GM18870 (cell line): ENCODE measurements at regions not wholly inside any gene's neighbourhood (a gene's known extent, or its start where the extent isn't known, plus 50 kb on each side); places are given as distances from the start of the nearest gene placed in this dataset.
"Not testable (repeated sequence)": the region's sequence is repeated elsewhere in the genome, so short reads cannot be mapped to it uniquely, and the experiment has no call there.

ENCODE experiments used
- ATAC-seq: cut with Tn5 transposase; IDR thresholded peaks from one replicate; pipeline ENCODE4 v1.9.1; 2021; ENCODE audit warnings: moderate library complexity; ENCODE audit not compliant: unreplicated experiment

DNA sequence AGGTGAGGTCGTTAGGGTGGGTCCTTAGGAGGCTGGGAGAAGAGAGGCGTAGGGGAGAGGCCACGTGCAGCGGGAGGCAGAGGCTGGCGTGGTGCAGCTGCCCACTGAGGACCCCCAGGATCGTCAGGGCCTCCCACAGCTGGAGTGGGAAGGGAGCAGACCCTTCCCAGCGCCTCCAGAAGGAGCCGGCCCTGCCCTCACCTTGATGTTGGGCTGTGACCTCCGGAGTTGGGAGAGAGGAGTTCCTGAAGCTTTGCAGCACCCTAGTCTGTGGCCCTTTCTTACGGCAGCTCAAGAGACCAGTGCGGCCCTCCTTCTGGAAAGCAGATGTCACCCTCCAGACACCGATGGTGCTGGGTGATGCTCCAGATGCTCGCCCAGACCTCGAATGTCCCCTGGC, 156.5 kb upstream of the ZNF469 start:
- ATAC-seq: not testable (repeated sequence)

DNA sequence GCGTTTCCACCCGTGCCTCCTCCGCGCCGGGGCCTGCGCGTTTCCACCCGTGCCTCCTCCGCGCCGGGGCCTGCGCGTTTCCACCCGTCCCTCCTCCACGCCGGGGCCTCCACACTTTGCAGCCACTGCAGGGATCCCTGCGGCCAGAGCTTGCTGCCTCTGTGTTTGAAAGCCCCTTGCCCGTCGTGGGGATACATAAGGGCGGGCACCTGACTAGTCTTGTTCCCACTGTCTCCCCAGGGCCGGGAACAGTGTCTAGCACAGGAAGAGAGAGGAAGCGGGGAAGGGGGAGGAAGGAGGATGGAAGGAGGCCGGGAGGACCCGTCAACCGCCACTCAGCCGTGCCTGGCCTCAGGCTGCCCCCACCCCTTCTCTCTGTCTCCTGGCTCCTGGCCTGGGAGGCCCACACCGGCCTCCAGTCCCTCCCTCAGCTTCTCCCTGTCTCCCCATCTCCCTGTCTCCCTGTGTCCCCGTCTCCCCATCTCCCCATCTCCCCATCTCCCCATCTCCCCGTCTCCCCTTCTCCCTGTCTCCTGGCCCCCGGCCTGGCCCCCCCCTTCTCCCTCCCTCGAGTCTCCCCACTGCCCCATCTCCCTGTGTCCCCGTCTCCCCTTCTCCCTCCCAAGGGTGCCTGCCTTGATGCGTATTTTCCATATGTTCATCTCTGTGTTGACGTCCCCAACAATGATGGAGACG, 155.6 kb upstream of the ZNF469 start:
- not testable (repeated sequence) for ATAC-seq

DNA sequence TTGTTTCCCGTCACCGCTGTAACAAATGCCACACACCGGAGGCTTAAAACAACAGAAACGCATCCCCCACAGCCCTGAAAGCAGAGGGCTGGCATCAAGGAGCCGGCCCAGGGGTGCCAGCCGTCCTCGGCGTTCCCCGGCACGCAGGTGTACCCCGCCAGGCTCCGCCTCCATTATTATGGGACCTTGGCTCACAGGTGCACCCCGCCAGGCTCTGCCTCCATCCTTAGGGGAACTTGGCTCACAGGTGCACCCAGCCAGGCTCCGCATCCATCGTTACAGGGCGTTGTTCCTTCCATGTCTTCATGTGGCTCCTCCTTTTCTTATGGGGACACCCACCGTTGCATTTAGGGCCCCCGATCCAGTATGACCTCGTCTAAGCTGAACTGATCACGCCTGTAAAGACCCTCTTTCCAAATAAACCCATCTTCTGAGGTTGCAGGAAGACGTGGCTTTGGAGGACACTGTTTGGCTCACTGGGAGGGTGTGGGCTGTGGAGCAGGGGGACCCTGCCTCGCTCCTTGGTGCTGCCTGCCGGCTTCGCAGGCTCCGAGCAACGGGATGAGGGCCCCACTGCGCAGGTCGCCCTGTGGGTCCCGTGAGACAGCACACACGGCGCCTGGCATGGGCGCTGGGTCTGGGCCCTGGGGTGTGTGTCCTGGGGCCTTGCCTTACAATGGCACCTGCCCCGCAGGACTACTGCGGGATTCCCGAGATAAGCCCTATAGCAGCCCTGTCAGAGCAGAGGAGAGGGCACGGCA, 154.9 kb upstream of the ZNF469 start:
- not testable (repeated sequence) for ATAC-seq

DNA sequence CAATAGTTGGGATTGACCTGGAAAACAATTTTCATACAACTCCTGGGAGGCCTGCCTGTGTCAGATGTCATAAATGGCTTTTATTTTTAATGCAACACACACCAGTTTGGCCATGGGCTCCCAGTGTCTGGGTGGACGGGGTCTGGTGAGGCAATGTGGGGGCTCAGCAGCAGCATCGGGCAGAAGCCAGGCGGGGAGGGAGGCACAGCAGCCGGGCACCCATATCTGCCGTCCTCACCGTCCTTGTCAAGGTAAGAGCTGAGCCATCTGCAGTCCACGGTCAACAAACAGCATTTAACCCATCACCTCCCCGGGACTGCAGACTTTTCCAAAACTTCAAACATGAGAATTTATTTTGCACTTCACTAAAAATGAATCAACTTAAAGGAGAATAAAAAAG, 154.0 kb upstream of the ZNF469 start:
- not testable (repeated sequence) for ATAC-seq

DNA sequence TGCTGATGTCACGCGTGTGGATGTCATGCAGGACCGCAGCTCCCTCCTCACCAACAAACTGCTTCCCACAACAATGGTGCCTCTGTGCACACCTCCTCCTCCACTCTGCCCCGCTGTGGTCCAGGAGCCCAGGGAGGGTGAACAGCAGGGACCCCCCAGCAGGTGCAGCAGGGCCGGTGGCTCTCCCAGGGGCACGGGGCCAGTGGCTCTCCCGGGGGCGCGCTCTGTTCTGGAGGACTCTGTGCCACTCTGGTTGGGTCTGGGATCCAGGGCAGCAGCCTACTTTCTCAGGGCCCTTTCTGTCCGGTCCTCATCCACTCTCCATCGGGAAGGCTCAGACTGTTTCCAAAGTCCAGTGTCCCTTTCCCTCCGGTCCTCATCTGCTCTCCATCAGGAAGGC, 153.0 kb upstream of the ZNF469 start:
- ATAC-seq: not testable (repeated sequence)

DNA sequence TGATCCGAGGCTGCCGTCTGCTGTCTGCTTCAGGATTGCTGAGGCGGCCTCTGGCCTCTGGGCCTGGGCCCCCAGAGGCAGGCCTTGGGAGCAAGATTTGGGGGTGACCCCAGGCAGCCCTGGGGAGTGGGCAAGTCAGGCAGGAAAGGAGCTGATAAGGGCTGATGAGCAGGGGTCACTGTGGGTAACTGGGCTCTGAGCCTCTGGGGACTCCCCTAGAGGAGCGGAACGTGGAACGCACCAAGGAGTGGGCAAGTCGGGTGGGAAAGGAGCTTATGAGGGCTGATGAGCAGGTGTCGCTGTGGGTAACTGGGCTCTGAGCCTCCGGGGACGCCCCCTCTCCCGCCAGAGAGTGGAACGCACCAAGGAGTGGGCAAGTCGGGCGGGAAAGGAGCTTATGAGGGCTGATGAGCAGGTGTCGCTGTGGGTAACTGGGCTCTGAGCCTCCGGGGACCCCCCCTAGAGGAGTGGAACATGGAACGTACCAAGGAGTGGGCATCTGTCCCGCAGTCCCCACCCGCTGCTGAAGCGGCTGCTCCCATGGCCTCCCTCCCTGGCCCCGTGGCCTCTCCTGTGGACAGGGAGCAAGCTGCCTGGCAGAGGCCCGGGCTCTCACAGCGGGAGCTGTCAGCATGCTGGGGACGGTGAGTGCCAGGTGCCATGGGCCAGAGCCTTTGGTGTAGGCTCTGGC, 152.3 kb upstream of the ZNF469 start:
- ATAC-seq: not testable (repeated sequence)

DNA sequence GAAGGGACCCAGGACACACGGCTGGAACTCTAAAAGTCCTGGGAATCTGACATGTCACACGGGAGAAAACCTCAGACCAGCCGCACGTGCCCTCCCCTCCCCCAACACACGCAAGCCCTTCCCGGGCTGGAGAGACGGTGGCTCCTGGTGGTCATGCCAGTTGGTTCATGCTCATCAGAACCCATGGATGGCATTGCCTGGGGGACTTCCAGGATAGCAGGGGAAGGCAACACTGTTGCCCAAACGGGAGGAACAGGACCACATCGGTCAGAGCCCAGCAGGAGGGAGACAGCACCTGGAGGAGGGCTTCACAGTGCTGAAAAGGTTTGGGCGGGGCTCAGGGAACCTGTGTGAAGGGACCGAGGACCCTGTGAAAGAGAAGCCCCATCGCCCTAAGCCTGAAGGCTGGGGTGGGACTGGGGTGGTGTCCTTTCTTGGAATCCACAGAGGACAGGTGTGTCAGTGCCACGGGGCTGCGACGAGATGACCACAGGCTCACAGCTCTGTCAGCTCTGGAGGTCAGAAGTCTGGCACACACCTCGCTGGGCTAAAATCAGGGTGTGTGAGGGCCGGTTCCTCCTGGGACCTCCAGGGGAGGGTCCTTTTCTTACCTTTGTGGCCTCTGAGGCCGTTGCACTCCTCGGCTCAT, 151.7 kb upstream of the ZNF469 start:
- not testable (repeated sequence) for ATAC-seq

DNA sequence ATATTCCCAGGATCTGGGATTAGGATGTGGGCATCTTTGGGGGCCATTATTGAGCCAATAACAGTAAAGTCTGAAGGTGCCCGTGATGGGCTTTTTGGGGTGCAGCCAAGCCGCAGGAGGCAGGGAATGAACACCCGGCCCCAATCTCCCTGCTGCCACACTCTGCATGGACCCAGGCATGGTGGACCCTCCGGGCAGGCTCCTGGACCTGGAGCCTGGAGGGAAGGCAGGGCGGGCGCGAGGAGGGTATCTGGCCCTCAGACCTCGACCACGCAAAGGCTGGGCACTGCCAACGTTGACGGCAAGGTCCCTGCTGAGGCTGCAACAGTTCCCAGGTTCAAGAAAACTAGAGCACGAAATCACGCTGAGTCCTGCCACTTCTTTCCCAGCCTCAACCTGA, 150.9 kb upstream of the ZNF469 start:
- not testable (repeated sequence) for ATAC-seq

DNA sequence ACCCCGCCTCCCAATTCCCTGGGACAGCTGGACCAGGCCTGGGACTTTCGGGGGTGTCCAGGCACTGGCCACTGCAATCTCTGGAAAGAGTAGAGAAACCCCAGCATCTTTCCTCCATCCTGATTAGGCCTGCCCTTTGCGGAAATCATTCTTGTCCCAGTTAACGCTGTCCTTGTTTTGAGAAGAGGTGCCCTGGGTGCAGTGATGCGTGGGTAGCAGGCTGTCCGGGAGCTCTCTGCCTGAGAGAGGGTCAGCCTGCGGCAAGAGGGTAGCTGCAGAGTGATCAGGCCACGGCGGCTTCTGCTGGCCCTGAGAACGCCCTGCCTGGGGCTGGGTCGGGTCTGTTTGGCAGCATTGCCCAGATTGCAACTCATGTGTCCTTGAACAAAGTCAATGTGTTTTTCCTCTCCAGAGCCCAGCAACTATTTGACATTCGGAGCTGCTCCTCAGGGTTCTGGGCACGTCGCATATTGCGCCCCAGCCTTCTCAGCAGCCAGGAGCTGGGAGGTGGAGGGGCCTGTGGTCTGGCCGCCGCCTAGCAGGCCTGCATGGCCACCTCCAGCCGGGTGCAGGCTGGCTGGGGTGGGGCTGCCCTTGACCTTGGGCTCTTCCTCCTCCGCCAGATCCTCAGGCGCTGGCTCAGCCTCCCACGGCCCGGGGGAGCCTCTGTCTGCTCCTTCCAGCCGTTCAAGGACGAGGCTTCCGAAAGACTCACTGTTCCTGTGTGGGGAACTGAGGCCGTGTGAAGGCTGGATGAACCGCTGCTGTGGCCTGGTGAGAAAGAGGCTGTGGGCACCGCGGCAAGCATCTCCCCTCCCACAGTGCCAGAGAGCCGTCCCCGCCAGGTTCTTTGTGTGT, 150.1 kb upstream of the ZNF469 start:
- not testable (repeated sequence) for ATAC-seq

DNA sequence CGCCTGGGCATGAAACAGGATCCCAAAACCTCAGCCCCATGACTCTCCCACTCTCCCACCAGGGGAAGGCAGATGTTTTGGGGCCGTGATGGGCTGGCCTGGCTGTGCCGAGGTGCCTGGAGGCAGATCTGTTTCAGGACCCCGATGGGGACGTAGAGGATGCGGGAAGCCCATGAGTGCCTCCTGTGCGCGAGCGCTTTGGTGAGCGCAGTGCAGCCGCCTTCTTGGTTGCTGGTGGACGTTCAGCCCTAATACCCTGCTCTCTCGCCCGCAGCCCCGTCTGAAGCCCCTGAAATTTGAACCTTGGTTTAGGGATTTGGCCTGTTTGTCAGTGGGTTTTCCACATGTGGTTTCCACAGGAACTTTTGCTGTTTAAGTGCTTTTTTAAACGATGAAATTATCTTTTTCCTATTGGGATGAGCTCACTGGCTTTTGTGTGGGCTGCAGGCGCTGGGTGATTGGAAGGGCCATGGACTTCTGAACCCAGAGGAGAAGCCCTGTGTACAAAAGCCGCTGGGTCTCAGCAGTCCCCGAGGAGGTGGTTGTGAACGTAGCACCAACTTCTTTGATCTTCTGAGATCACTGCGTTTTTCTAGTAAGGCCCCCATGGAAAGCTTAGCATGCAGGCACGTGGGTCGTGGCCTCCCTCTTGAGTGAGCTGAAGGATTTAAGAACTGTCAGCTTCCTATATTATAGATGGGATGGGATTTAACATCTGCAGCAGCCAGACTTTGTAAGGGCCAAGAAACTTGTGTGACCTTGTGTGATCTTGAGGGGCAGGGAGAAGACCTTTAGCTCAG, 148.9 kb upstream of the ZNF469 start:
- ATAC-seq: not testable (repeated sequence)

DNA sequence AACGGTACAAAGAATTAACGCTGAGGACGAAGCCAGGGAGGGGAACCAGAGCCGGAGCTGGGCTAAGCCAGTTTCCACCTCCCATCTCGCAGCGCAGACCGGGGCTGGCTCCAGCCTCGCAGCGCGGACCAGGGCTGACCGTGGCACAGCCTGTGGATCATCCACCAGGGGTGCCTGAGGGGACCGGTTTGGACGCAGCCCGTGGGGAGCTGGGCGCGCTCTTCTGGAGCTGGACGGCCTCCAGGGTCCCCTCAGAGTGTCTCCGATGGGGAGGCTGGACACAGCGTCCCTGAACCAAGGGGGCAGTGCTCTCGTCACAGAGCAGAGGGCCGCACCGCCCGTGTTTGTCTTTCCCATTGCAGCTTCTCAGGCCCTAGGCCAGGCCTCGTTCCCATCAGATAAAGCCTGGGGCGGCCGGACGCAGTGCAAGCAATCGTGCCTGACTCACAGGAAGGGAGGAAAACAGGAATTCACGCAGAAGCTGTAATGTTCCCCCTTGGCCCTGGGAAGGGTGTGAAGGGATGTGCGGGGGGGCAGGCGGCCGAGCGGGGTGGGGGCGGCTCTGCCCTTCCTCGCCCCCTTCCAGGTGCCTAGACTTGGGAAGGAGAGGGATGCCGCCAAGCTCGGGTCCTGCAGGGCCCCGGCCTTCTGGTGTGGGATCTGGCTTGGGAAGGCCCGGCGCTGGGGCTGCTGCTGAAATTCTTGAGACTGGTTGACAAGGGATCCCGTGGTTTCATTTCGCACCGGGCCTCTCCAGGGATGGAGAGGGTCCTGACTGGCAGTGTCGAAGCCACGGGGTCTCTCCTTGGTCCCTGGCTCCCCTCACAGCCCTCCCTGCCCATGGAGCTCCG, 148.1 kb upstream of the ZNF469 start:
- ATAC-seq: not testable (repeated sequence)

DNA sequence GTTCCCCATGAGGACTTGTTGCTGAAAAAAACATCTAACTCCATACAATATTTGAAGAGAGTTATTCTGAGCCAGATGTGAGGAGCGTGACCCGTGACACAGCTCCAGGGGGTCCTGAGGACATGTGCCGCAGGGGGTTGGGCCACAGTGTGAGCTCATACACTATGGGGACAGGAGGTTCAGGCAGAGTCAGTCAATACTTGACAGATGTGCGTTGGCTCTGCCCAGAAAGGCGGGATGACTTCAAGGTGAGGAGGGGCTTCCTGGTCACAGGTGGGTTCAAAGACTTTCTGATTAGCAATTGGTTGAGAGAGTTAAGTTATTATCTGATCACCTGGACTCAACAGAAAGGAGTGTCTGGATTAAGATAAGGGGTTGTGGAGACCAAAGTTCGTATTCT, 147.1 kb upstream of the ZNF469 start:
- not testable (repeated sequence) for ATAC-seq

DNA sequence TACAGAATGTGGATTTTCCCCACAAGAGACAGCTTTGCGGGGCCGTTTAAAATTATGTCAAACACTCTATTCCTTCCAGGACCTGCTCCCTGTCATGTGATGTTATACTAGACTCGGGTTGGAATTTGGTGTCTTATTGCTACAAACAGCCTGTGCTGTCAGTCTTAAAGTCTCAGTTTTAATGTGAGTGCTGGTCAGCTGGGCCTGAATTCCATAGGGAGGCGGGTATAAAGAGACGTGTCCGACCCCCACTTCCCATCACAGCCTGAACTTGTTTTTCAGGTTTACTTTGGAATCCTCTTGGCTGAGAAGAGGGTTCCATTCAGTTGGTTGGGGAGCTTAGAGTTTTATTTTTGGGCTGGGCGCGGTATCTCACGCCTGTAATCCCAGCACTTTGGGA, 146.5 kb upstream of the ZNF469 start:
- not testable (repeated sequence) for ATAC-seq

DNA sequence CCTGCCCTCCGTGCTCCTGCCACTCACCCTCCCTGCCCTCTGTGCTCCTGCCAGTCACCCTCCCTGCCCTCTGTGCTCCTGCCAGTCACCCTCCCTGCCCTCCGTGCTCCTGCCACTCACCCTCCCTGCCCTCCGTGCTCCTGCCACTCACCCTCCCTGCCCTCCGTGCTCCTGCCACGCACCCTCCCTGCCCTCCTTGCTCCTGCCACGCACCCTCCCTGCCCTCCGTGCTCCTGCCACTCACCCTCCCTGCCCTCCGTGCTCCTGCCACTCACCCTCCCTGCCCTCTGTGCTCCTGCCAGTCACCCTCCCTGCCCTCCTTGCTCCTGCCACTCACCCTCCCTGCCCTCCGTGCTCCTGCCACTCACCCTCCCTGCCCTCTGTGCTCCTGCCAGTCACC, 145.4 kb upstream of the ZNF469 start:
- ATAC-seq: not testable (repeated sequence)

DNA sequence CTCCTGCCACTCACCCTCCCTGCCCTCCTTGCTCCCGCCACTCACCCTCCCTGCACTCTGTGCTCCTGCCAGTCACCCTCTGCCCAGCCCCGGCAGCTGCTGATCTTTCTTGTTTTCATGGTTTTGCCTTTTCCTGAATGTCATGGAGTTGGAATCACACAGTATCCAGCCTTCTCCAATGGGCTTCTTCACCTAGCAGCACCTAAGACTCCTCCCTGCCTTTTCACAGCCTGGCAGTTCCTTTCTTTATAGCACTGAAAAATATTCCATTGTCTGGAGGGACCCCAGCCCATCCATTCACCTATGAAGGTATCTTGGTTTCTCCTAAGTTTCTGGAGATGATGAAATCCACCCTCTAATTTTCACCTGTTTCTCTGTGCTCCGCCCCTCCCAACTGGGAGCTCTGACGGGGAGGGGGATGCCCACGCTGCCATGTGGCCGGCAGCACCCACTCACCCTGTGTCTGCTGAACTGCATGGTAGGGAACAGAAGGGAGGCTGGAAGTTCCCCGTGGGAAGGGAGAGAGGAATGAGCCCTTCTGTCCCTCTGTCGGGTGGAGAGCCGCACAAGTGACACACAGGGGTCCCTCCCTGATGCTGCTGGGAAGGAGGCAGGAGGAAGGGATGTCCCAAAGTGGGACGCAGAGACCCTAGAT, 144.9 kb upstream of the ZNF469 start:
- not testable (repeated sequence) for ATAC-seq

DNA sequence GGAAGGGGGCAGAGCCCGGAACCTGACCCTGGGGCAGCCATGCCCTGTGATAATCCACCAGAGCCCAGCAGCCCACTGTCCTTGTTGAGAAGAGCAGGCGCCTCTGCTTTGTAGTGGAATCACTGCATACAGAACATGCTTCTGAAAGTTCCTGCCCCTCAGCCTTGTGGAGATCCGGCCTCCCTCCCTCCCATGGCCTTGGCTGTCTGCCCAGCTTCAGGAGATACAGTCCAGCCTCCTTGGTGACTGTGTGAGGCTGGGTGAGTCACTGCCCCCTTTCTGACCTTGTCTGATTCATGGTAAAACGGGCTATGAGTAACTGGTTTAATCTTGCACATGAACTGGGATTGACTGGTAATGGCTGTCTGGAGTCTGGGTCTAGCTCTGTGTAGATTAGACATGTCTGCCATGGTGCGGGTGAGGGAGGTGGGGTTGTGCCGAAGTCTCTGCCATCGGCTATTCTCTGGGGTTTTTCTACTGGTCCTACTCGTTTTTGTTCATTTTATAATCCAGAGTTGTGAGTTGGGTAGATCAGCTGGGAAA, 144.0 kb upstream of the ZNF469 start:
- not testable (repeated sequence) for ATAC-seq

DNA sequence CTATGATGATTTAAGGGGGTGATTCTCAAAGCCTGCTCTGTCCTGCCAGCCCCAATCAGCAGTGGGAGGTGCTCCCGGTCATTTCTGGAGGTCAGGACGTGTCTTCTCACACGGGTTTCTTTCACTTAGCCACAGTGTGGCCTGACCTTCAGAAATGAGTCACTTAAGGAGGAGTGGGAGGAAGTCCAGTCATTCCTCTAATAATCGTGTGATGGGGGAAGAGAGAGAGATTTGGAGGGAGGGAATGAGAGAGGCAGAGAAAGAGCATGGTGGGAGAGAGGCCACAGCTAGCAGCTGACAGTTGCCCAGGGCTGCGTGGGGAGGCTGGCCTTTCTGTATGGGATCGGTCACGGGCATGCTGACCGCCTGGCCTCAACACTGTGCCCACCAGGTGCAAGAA, 142.6 kb upstream of the ZNF469 start:
- not testable (repeated sequence) for ATAC-seq

DNA sequence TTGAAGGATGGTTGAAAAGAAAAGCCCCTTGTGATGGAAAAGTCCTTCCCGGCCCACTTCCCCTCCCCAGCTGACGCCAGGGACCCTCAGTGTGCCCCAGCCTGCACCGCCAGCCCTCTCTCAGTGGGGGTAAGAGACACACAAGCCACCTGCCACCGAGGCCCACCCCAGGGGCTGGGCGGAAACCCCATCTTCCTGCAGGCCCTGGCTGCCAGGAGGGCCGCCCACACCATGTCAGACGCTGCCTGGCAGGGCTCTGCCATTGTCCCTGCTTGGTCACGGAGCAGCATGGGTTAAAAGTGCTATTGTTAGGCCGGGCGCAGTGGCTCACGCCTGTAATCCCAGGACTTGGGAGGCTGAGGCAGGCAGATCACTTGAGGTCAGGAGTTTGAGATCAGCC, 142.0 kb upstream of the ZNF469 start:
- not testable (repeated sequence) for ATAC-seq
